ENCODE measurements at regions not wholly inside any gene's neighbourhood (a gene's known extent, or its start where the extent isn't known, plus 50 kb on each side); places are given as distances from the start of the nearest gene placed in this dataset.

DNA sequence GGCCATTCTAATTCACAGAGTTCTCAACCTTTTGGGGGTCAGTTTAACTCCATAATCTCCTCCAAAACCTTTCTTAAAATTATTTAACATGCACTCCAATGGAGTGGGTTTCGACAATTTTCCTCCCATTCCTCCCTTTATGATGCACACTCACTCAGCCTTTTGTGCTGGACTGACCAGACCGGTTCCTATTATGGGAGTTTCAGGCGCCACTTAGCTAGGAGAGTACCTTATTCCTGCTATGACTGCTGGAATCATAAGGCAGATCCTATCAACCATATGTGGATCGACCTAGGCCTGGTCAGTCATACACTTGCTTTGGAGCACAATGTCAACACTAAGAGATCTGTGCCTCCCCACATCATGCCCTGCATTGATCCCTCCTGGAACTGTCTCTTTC, 63.9 kb upstream of the MOCS1 start:
- Histone ChIP-seq H3K4me2 (ENCODE audit: control insufficient read depth, extremely low read depth, insufficient read depth, low read depth, low read length) (no peak overlapping the region), H4K20me1 (ENCODE audit: control insufficient read depth, extremely low read depth, insufficient read depth, low read length) (no peaks in the 10 kb centered on the region), H3K27ac (ENCODE audit: control insufficient read depth, insufficient read depth, low read length) (no peak overlapping the region), H3K4me1 (ENCODE audit: control insufficient read depth, extremely low read depth, insufficient read depth, low read length) (no peaks in the 10 kb centered on the region), H2AFZ (ENCODE audit: control insufficient read depth, low read length) (no peak overlapping the region), H3K27me3 (ENCODE audit: control insufficient read depth, extremely low read depth, insufficient read depth, low read length) (no peaks in the 10 kb centered on the region), H3K9me3 (ENCODE audit: control insufficient read depth, low read depth, low read length) (peaks cover 3% of the 10 kb centered on the region), H3K9me1 (ENCODE audit: control insufficient read depth, extremely low read depth, insufficient read depth, low read length) (no peaks in the 10 kb centered on the region), H3K79me2 (ENCODE audit: control insufficient read depth, insufficient read depth, low read length) (no peaks in the 10 kb centered on the region), H3K4me3 (ENCODE audit: control insufficient read depth in 2 of 3, extremely low read depth in 1 of 3, insufficient read depth in 2 of 3, low read depth in 1 of 3, low read length in 3 of 3) (no peak overlapping the region), H3K36me3 (ENCODE audit: control insufficient read depth in 2 of 2, extremely low read depth in 1 of 2, insufficient read depth in 2 of 2, low read length in 2 of 2) (no peaks in the 10 kb centered on the region), H3K9ac (ENCODE audit: control insufficient read depth, extremely low read depth, insufficient read depth, low read length) (no peak overlapping the region)
- no peak for DNase-seq (ENCODE audit: low read depth, low spot score)
- TF ChIP-seq EZH2 (IDR thresholded peaks at IDR 0.05; ENCODE audit: low read length) (no peak), CTCF (optimal IDR thresholded peaks at IDR 0.05 in 1 of 3, IDR thresholded peaks at IDR 0.05 in 1 of 3, conservative IDR thresholded peaks at IDR 0.05 in 1 of 3; ENCODE audit: extremely low read depth in 1 of 3, insufficient read depth in 2 of 3, low read length in 3 of 3) (no peak)
- FAIRE-seq: no peak
- dilution Hi-C loops (cut with MboI; ENCODE audit: extremely low pct_ligation_motif_present, low sequenced_read_pairs): no loop called here

- Histone ChIP-seq H3K36me3 (ENCODE audit: control insufficient read depth in 2 of 2, extremely low read depth in 1 of 2, insufficient read depth in 2 of 2, low read length in 2 of 2) (no peaks in the 10 kb centered on the region), H3K9me3 (ENCODE audit: control insufficient read depth, low read depth, low read length) (peaks cover 6% of the 10 kb centered on the region), H3K9me1 (ENCODE audit: control insufficient read depth, extremely low read depth, insufficient read depth, low read length) (no peaks in the 10 kb centered on the region), H3K27ac (ENCODE audit: control insufficient read depth, insufficient read depth, low read length) (no peak overlapping the region), H3K27me3 (ENCODE audit: control insufficient read depth, extremely low read depth, insufficient read depth, low read length) (no peaks in the 10 kb centered on the region), H3K4me1 (ENCODE audit: control insufficient read depth, extremely low read depth, insufficient read depth, low read length) (no peaks in the 10 kb centered on the region), H3K4me2 (ENCODE audit: control insufficient read depth, extremely low read depth, insufficient read depth, low read depth, low read length) (no peak overlapping the region), H3K4me3 (ENCODE audit: control insufficient read depth in 2 of 3, extremely low read depth in 1 of 3, insufficient read depth in 2 of 3, low read depth in 1 of 3, low read length in 3 of 3) (no peak overlapping the region), H3K9ac (ENCODE audit: control insufficient read depth, extremely low read depth, insufficient read depth, low read length) (no peak overlapping the region), H3K79me2 (ENCODE audit: control insufficient read depth, insufficient read depth, low read length) (no peaks in the 10 kb centered on the region), H4K20me1 (ENCODE audit: control insufficient read depth, extremely low read depth, insufficient read depth, low read length) (no peaks in the 10 kb centered on the region), H2AFZ (ENCODE audit: control insufficient read depth, low read length) (no peak overlapping the region)
- dilution Hi-C loops (cut with MboI; ENCODE audit: extremely low pct_ligation_motif_present, low sequenced_read_pairs): no loop called here
- FAIRE-seq (no peak), DNase-seq (ENCODE audit: low read depth, low spot score) (no peak)
- TF ChIP-seq EZH2 (IDR thresholded peaks at IDR 0.05; ENCODE audit: low read length): no peak
- TF ChIP-seq CTCF (optimal IDR thresholded peaks at IDR 0.05 in 1 of 3, IDR thresholded peaks at IDR 0.05 in 1 of 3, conservative IDR thresholded peaks at IDR 0.05 in 1 of 3; ENCODE audit: extremely low read depth in 1 of 3, insufficient read depth in 2 of 3, low read length in 3 of 3): no peak
These were observed 62.9 kb upstream of the MOCS1 start for GRCh38 chr6:39997101-39997635.

Data from keratinocyte (primary cell).